HepG2 (cell line): ENCODE measurements at regions not wholly inside any gene's neighbourhood (a gene's known extent, or its start where the extent isn't known, plus 50 kb on each side); places are given as distances from the start of the nearest gene placed in this dataset.

ENCODE experiments used
- AHDC1 ChIP-seq: sonication (generic); formaldehyde crosslinking; IDR thresholded peaks from 2 replicates; pipeline ENCODE4 v1.5.1; 2020; ENCODE audit warnings: mild to moderate bottlenecking, missing genetic modification reagents, borderline replicate concordance
- CEBPG ChIP-seq: IDR thresholded peaks from 2 replicates; pipeline ENCODE4 v1.6.1; 2016
- EP300 ChIP-seq, 3 experiments: sonication (generic) in 1 of 3; formaldehyde crosslinking in 1 of 3; IDR thresholded peaks; 2 replicates each; pipeline versions ENCODE4 v1.5.1 to v1.6.1; 2011 to 2020; ENCODE audit warnings: low read depth in 2 of 3, low read length in 2 of 3, borderline replicate concordance in 1 of 3, improper control_type of control experiment in 1 of 3, mild to moderate bottlenecking in 1 of 3, missing genetic modification reagents in 1 of 3, moderate library complexity in 1 of 3
- FOXK2 ChIP-seq: fragments of 450-650 bp; IDR thresholded peaks from 2 replicates; pipeline ENCODE4 v1.6.1; 2016
- GABPA ChIP-seq, 2 experiments: IDR thresholded peaks; 2 replicates each; pipeline ENCODE4 v1.6.1; 2011 to 2016; ENCODE audit warnings: low read depth in 2 of 2, low read length in 1 of 2, missing biosample characterization in 1 of 2, missing genetic modification characterization in 1 of 2
- HMG20B ChIP-seq: conservative IDR thresholded peaks from 2 replicates; pipeline ENCODE4 v1.6.1; 2016; ENCODE audit warnings: missing genetic modification reagents, missing compliant biosample characterization
- KLF9 ChIP-seq: IDR thresholded peaks from 2 replicates; pipeline ENCODE4 v1.6.1; 2016; ENCODE audit warnings: low read depth
- MXI1 ChIP-seq: IDR thresholded peaks from 3 replicates; pipeline ENCODE4 v1.6.1; 2012; ENCODE audit warnings: low read depth, low read length, inconsistent platforms, borderline replicate concordance
- POLR2A ChIP-seq, 2 experiments: IDR thresholded peaks; 2 replicates each; pipeline ENCODE4 v1.6.1; 2011; ENCODE audit warnings: low read depth in 2 of 2, low read length in 2 of 2, mild to moderate bottlenecking in 1 of 2, moderate library complexity in 1 of 2; ENCODE audit not compliant: insufficient read depth in 1 of 2
- POLR2AphosphoS5 ChIP-seq: IDR thresholded peaks from 2 replicates; pipeline ENCODE4 v1.6.1; 2012; ENCODE audit warnings: low read depth, low read length
- ZNF576 ChIP-seq: sonication (generic); formaldehyde crosslinking; IDR thresholded peaks from 2 replicates; pipeline ENCODE4 v1.4.0; 2020; ENCODE audit warnings: mild to moderate bottlenecking, missing genetic modification reagents
- ZNF788 ChIP-seq: sonication (generic); formaldehyde crosslinking; IDR thresholded peaks from 2 replicates; pipeline ENCODE4 v1.5.0; 2020; ENCODE audit warnings: mild to moderate bottlenecking, missing genetic modification reagents, borderline replicate concordance

GRCh38 chr3:74346896-74347295, 267.6 kb downstream of the CNTN3 start:
- TF ChIP-seq FOXK2, result no peak
- TF ChIP-seq HMG20B (CRISPR knock-in tag), result no peak
- no peak for TF ChIP-seq EP300 (IDR thresholded peaks at IDR 0.05; ENCODE audit: low read depth in 2 of 2, low read length in 2 of 2)
- no peak for TF ChIP-seq EP300 (CRISPR knock-in tag; IDR thresholded peaks at IDR 0.05; ENCODE audit: borderline replicate concordance)
- TF ChIP-seq POLR2AphosphoS5, result no peak
- TF ChIP-seq ZNF788 (CRISPR knock-in tag), result no peak
- TF ChIP-seq POLR2A (IDR thresholded peaks at IDR 0.05; ENCODE audit: insufficient read depth in 1 of 2, low read depth in 2 of 2, low read length in 2 of 2), result no peak
- no peak for TF ChIP-seq KLF9 (CRISPR knock-in tag)
- no peak for TF ChIP-seq MXI1
- no peak for TF ChIP-seq AHDC1 (CRISPR knock-in tag)
- no peak for TF ChIP-seq ZNF576
- TF ChIP-seq GABPA (IDR thresholded peaks at IDR 0.05; ENCODE audit: low read depth, low read length), result no peak
- no peak for TF ChIP-seq GABPA (CRISPR knock-in tag; IDR thresholded peaks at IDR 0.05; ENCODE audit: low read depth)
- TF ChIP-seq CEBPG, result no peak
